ENCODE measurements at regions not wholly inside any gene's neighbourhood (a gene's known extent, or its start where the extent isn't known, plus 50 kb on each side); places are given as distances from the start of the nearest gene placed in this dataset.

DNA sequence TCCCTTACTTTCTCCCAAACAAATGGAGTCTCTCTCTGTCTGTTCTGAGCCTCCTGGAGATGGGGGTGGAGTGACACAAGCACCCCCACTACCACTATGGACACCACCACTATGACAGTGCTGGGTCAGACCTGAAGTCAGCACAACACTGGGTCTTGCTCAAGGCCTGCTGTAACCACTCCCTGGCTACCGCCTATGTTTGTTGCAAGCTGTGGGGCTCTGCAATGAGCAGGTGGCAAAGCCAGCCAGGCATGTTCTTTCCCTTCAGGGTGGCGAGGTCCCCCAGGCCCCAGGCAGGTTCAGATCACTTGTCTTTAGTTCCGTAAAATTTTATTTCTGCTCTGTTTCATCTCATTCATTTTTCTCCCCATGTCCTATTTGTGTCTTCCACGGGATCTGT, 349.8 kb downstream of the TMEM121 start (continued):
- TF ChIP-seq SIN3A (conservative IDR thresholded peaks at IDR 0.05 in 1 of 2, IDR thresholded peaks at IDR 0.05 in 1 of 2; ENCODE audit: low read depth in 1 of 2, low read length in 2 of 2) (no peak), EGR1 (IDR thresholded peaks at IDR 0.05; ENCODE audit: borderline replicate concordance, low read depth, low read length) (no peak), SAP30 (IDR thresholded peaks at IDR 0.05; ENCODE audit: insufficient read depth, insufficient replicate concordance, low read length) (no peak), TBP (IDR thresholded peaks at IDR 0.05; ENCODE audit: low read depth, low read length) (no peak), BACH1 (IDR thresholded peaks at IDR 0.05; ENCODE audit: low read length) (no peak), SRF (IDR thresholded peaks at IDR 0.05; ENCODE audit: low read depth, low read length) (no peak), TEAD4 (IDR thresholded peaks at IDR 0.05; ENCODE audit: low read depth, low read length) (no peak), SUZ12 (IDR thresholded peaks at IDR 0.05; ENCODE audit: low read length) (no peak), POLR2AphosphoS5 (IDR thresholded peaks at IDR 0.05; ENCODE audit: low read depth, low read length) (no peak), SP1 (IDR thresholded peaks at IDR 0.05; ENCODE audit: low read depth, low read length) (no peak), TAF1 (IDR thresholded peaks at IDR 0.05; ENCODE audit: low read depth, low read length) (no peak)
- TF ChIP-seq, protein P1, sequence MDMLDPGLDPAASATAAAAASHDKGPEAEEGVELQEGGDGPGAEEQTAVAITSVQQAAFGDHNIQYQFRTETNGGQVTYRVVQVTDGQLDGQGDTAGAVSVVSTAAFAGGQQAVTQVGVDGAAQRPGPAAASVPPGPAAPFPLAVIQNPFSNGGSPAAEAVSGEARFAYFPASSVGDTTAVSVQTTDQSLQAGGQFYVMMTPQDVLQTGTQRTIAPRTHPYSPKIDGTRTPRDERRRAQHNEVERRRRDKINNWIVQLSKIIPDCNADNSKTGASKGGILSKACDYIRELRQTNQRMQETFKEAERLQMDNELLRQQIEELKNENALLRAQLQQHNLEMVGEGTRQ (IDR thresholded peaks at IDR 0.05; ENCODE audit: low read length) = no peak

Data from H1 (cell line).